ENCODE measurements at regions not wholly inside any gene's neighbourhood (a gene's known extent, or its start where the extent isn't known, plus 50 kb on each side); places are given as distances from the start of the nearest gene placed in this dataset.
"Not testable (repeated sequence)": the region's sequence is repeated elsewhere in the genome, so short reads cannot be mapped to it uniquely, and the experiment has no call there.

GRCh38 chr12:45490232-45490881 is 239.1 kb upstream of the ARID2 start:
- no peak for DNase-seq (ENCODE audit: low read depth)

- DNase-seq (ENCODE audit: low read depth), result no peak
Measured at GRCh38 chr12:45494279-45494678, 235.2 kb upstream of the ARID2 start.

GRCh38 chr12:45498645-45499044 is 230.9 kb upstream of the ARID2 start:
- DNase-seq (ENCODE audit: low read depth), result no peak

- no peak for DNase-seq (ENCODE audit: low read depth)
Measured at GRCh38 chr12:45502481-45503128, 226.9 kb upstream of the ARID2 start.

GRCh38 chr12:45503899-45504298 is 225.6 kb upstream of the ARID2 start:
- DNase-seq (ENCODE audit: low read depth), result no peak

GRCh38 chr12:45504316-45505010 is 225.0 kb upstream of the ARID2 start:
- DNase-seq (ENCODE audit: low read depth), result no peak

- DNase-seq (ENCODE audit: low read depth), result no peak
Measured at GRCh38 chr12:45509187-45509586, 220.3 kb upstream of the ARID2 start.

GRCh38 chr12:45509621-45510020 is 219.9 kb upstream of the ARID2 start:
- DNase-seq (ENCODE audit: low read depth), result no peak

- no peak for DNase-seq (ENCODE audit: low read depth)
Measured at GRCh38 chr12:45517381-45517780, 212.1 kb upstream of the ARID2 start.

GRCh38 chr12:45518291-45519235 is 210.9 kb upstream of the ARID2 start:
- DNase-seq (ENCODE audit: low read depth), result peak; percentile 26

GRCh38 chr12:45522227-45522626 is 207.3 kb upstream of the ARID2 start:
- DNase-seq (ENCODE audit: low read depth), result no peak

- DNase-seq (ENCODE audit: low read depth), result not testable (repeated sequence)
Measured at GRCh38 chr12:45526823-45527222, 202.7 kb upstream of the ARID2 start.

GRCh38 chr12:45532113-45532512 is 197.4 kb upstream of the ARID2 start:
- no peak for DNase-seq (ENCODE audit: low read depth)

GRCh38 chr12:45535610-45536180 is 193.8 kb upstream of the ARID2 start:
- no peak for DNase-seq (ENCODE audit: low read depth)

GRCh38 chr12:45536284-45536683 is 193.2 kb upstream of the ARID2 start:
- DNase-seq (ENCODE audit: low read depth), result no peak

- DNase-seq (ENCODE audit: low read depth), result no peak
Measured at GRCh38 chr12:45540661-45541341, 188.7 kb upstream of the ARID2 start.

GRCh38 chr12:45543887-45544286 is 185.6 kb upstream of the ARID2 start:
- DNase-seq (ENCODE audit: low read depth), result peak; percentile 5

GRCh38 chr12:45546545-45546944 is 183.0 kb upstream of the ARID2 start:
- no peak for DNase-seq (ENCODE audit: low read depth)

GRCh38 chr12:45547132-45547531 is 182.4 kb upstream of the ARID2 start:
- no peak for DNase-seq (ENCODE audit: low read depth)

- no peak for DNase-seq (ENCODE audit: low read depth)
Measured at GRCh38 chr12:45547822-45548221, 181.7 kb upstream of the ARID2 start.

GRCh38 chr12:45548426-45548825 is 181.1 kb upstream of the ARID2 start:
- DNase-seq (ENCODE audit: low read depth), result no peak
